ENCODE measurements at regions not wholly inside any gene's neighbourhood (a gene's known extent, or its start where the extent isn't known, plus 50 kb on each side); places are given as distances from the start of the nearest gene placed in this dataset.

DNA sequence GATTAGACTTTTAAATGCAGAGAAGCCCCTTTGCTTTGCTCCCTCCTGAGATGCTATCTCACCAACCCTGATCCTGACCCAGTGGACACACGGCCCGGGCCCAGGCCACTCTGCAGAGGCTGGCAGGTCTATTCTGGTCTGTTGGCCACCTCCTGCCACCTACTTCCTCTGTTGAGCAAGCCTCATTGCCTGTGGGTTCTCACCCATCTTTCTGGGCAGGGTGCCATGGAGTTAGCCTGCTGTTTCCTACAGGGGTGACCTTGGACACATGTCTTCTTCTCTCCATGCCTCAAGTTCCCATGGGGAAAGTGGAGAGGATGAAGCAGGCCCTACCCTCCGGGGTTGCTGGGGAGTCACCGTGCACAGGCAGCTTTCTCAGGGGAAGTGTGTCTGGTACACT lies 266.2 kb upstream of the IRX1 start (continued):
- TF ChIP-seq, protein P1, sequence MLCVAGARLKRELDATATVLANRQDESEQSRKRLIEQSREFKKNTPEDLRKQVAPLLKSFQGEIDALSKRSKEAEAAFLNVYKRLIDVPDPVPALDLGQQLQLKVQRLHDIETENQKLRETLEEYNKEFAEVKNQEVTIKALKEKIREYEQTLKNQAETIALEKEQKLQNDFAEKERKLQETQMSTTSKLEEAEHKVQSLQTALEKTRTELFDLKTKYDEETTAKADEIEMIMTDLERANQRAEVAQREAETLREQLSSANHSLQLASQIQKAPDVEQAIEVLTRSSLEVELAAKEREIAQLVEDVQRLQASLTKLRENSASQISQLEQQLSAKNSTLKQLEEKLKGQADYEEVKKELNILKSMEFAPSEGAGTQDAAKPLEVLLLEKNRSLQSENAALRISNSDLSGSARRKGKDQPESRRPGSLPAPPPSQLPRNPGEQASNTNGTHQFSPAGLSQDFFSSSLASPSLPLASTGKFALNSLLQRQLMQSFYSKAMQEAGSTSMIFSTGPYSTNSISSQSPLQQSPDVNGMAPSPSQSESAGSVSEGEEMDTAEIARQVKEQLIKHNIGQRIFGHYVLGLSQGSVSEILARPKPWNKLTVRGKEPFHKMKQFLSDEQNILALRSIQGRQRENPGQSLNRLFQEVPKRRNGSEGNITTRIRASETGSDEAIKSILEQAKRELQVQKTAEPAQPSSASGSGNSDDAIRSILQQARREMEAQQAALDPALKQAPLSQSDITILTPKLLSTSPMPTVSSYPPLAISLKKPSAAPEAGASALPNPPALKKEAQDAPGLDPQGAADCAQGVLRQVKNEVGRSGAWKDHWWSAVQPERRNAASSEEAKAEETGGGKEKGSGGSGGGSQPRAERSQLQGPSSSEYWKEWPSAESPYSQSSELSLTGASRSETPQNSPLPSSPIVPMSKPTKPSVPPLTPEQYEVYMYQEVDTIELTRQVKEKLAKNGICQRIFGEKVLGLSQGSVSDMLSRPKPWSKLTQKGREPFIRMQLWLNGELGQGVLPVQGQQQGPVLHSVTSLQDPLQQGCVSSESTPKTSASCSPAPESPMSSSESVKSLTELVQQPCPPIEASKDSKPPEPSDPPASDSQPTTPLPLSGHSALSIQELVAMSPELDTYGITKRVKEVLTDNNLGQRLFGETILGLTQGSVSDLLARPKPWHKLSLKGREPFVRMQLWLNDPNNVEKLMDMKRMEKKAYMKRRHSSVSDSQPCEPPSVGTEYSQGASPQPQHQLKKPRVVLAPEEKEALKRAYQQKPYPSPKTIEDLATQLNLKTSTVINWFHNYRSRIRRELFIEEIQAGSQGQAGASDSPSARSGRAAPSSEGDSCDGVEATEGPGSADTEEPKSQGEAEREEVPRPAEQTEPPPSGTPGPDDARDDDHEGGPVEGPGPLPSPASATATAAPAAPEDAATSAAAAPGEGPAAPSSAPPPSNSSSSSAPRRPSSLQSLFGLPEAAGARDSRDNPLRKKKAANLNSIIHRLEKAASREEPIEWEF (IDR thresholded peaks at IDR 0.05; ENCODE audit: insufficient replicate concordance, low read depth, low read length), result no peak
- no peak for TF ChIP-seq MYB (IDR thresholded peaks at IDR 0.05; ENCODE audit: borderline replicate concordance, low read depth, low read length)
- no peak for TF ChIP-seq MTA3 (IDR thresholded peaks at IDR 0.05; ENCODE audit: borderline replicate concordance, low read length)

DNA sequence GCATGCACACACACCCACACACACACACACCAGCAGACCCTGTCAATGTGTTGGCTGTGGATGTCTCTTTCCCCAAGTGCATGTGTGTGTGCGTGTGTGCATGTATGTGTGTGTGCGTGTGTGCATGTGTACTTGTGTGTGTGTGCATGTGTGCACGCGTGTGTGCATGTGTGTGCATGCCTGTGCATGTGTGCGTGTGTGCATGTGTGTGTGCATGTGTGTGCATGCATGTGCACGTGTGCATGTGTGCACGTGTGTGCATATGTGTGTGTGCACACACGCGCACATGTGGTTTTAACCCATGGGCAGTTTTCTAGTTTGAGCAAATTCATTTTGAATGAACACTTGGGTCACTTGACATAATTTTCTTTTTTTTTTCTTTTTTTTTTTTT lies 268.8 kb upstream of the IRX1 start:
- no peaks in the 10 kb centered on the region for H3K4me1 ChIP-seq (ENCODE audit: control insufficient read depth, insufficient read depth, low read length)
- SMC1A ChIA-PET (ENCODE audit: uncharacterized antibody, unreplicated experiment), result no interaction called here
- TF ChIP-seq, protein P2, sequence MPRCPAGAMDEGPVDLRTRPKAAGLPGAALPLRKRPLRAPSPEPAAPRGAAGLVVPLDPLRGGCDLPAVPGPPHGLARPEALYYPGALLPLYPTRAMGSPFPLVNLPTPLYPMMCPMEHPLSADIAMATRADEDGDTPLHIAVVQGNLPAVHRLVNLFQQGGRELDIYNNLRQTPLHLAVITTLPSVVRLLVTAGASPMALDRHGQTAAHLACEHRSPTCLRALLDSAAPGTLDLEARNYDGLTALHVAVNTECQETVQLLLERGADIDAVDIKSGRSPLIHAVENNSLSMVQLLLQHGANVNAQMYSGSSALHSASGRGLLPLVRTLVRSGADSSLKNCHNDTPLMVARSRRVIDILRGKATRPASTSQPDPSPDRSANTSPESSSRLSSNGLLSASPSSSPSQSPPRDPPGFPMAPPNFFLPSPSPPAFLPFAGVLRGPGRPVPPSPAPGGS (IDR thresholded peaks at IDR 0.05; ENCODE audit: borderline replicate concordance, insufficient read depth, low read depth, low read length, poor library complexity, severe bottlenecking), result no peak
- TF ChIP-seq ZZZ3 (IDR thresholded peaks at IDR 0.05; ENCODE audit: control insufficient read depth, insufficient read length, low read depth), result no peak
- TF ChIP-seq, protein P3, sequence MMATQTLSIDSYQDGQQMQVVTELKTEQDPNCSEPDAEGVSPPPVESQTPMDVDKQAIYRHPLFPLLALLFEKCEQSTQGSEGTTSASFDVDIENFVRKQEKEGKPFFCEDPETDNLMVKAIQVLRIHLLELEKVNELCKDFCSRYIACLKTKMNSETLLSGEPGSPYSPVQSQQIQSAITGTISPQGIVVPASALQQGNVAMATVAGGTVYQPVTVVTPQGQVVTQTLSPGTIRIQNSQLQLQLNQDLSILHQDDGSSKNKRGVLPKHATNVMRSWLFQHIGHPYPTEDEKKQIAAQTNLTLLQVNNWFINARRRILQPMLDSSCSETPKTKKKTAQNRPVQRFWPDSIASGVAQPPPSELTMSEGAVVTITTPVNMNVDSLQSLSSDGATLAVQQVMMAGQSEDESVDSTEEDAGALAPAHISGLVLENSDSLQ (IDR thresholded peaks at IDR 0.05), result no peak
- TF ChIP-seq CHD2 (IDR thresholded peaks at IDR 0.05; ENCODE audit: borderline replicate concordance, low read depth, low read length), result no peak
- TF ChIP-seq SREBF2 (IDR thresholded peaks at IDR 0.05; ENCODE audit: low read length), result no peak
- H3K27ac ChIP-seq (ENCODE audit: control insufficient read depth, insufficient read depth), result no peak overlapping the region
- 74% methylated on average over 9 of the region's 9 CpGs for WGBS (ENCODE audit: insufficient coverage, insufficient replicate concordance, low lambda C conversion rate, missing lambda C conversion rate)
- in situ Hi-C loops (cut with MboI) (no loop called here), intact Hi-C loops (cut with micrococcal nuclease; ENCODE audit: unreplicated experiment) (no loop called here)
- no peaks in the 10 kb centered on the region for H3K27me3 ChIP-seq (replicated peaks in 1 of 2; ENCODE audit: control insufficient read depth in 2 of 2, insufficient read depth in 2 of 2, low read length in 1 of 2)
- H3K79me2 ChIP-seq (ENCODE audit: control insufficient read depth, insufficient read depth, low read length), result no peaks in the 10 kb centered on the region
- no peaks in the 10 kb centered on the region; the same call in 2 of the 3 replicates for H3K9me3 ChIP-seq (replicated peaks; ENCODE audit: control insufficient read depth, insufficient read depth, low read length)
- no peak for DNase-seq (ENCODE audit: low read depth, low spot score)
- RAD21 ChIA-PET (ENCODE audit: unreplicated experiment), result no interaction called here
- no peak for ATAC-seq
- FAIRE-seq, result no peak
- CTCF ChIA-PET, result no interaction called here
- H2AFZ ChIP-seq (ENCODE audit: control insufficient read depth, low read depth, low read length), result no peak overlapping the region
- POLR2A ChIA-PET, result no interaction called here
- H3K4me3 ChIP-seq, result no peak overlapping the region
- H3K9ac ChIP-seq (ENCODE audit: control insufficient read depth, insufficient read depth, low read length), result no peak overlapping the region
- no peaks in the 10 kb centered on the region for H4K20me1 ChIP-seq (ENCODE audit: control insufficient read depth, insufficient read depth)
- no peaks in the 10 kb centered on the region for H3K36me3 ChIP-seq (ENCODE audit: control insufficient read depth in 2 of 2, insufficient read depth in 2 of 2, low read length in 1 of 2)
- BruUV-seq (replicated peaks), result no TSS peak
- H3K4me2 ChIP-seq (ENCODE audit: control insufficient read depth, insufficient read depth), result no peak overlapping the region
